H9 (cell line): ENCODE measurements at regions not wholly inside any gene's neighbourhood (a gene's known extent, or its start where the extent isn't known, plus 50 kb on each side); places are given as distances from the start of the nearest gene placed in this dataset.

ENCODE experiments used
- DNase-seq: peaks from one replicate; pipeline ENCODE4 v3.0.0-alpha.2; 2017
- H2AFZ ChIP-seq: one replicate; pipeline ENCODE4 v1.6.1; 2013; ENCODE audit warnings: mild to moderate bottlenecking, low read length, control low read depth, moderate library complexity
- H2AK5ac ChIP-seq: 2 replicates; pipeline ENCODE4 v1.6.1; 2013; ENCODE audit warnings: low read length, control low read depth, mixed read lengths; ENCODE audit not compliant: insufficient read length
- H2BK120ac ChIP-seq: one replicate; pipeline ENCODE4 v1.6.1; 2013; ENCODE audit warnings: low read depth, mild to moderate bottlenecking, low read length, control low read depth, inconsistent platforms; ENCODE audit not compliant: poor library complexity, severe bottlenecking
- H2BK12ac ChIP-seq: 2 replicates; pipeline ENCODE4 v1.6.1; 2013; ENCODE audit warnings: low read length, control low read depth, mixed read lengths, low read depth; ENCODE audit not compliant: insufficient read length
- H2BK15ac ChIP-seq: 2 replicates; pipeline ENCODE4 v1.6.1; 2013; ENCODE audit warnings: low read depth, low read length, control low read depth
- H2BK20ac ChIP-seq: one replicate; pipeline ENCODE4 v1.6.1; 2013; ENCODE audit warnings: low read depth, mild to moderate bottlenecking, low read length, control low read depth, inconsistent platforms; ENCODE audit not compliant: poor library complexity, severe bottlenecking
- H2BK5ac ChIP-seq: 2 replicates; pipeline ENCODE4 v1.6.1; 2013; ENCODE audit warnings: low read length, control low read depth, mixed read lengths; ENCODE audit not compliant: insufficient read length
- H3K14ac ChIP-seq: 2 replicates; pipeline ENCODE4 v1.6.1; 2013; ENCODE audit warnings: low read length, control low read depth; ENCODE audit not compliant: insufficient read depth
- H3K18ac ChIP-seq: 2 replicates; pipeline ENCODE4 v1.6.1; 2013; ENCODE audit warnings: low read depth, mild to moderate bottlenecking, mixed read lengths, low read length, control low read depth; ENCODE audit not compliant: insufficient read length
- H3K23ac ChIP-seq: 2 replicates; pipeline ENCODE4 v1.6.1; 2013; ENCODE audit warnings: low read length, control low read depth, mixed read lengths, low read depth; ENCODE audit not compliant: insufficient read length
- H3K23me2 ChIP-seq: 2 replicates; pipeline ENCODE4 v1.6.1; 2013; ENCODE audit warnings: low read depth, mild to moderate bottlenecking, mixed read lengths, low read length, control low read depth; ENCODE audit not compliant: insufficient read length, poor library complexity, severe bottlenecking
- H3K27ac ChIP-seq: 2 replicates; pipeline ENCODE4 v1.5.1; 2013; ENCODE audit warnings: low read length, control low read depth, mixed read lengths, low read depth; ENCODE audit not compliant: insufficient read length
- H3K27me3 ChIP-seq: 2 replicates; pipeline ENCODE4 v1.6.1; 2013; ENCODE audit warnings: low read length, control low read depth, inconsistent platforms; ENCODE audit not compliant: insufficient read depth
- H3K4ac ChIP-seq: 2 replicates; pipeline ENCODE4 v1.6.1; 2013; ENCODE audit warnings: low read depth, mild to moderate bottlenecking, control low read depth, inconsistent platforms, low read length, moderate library complexity
- H3K4me1 ChIP-seq: 2 replicates; pipeline ENCODE4 v1.6.1; 2013; ENCODE audit warnings: low read length, control low read depth, inconsistent platforms; ENCODE audit not compliant: insufficient read depth
- H3K4me2 ChIP-seq: 2 replicates; pipeline ENCODE4 v1.6.1; 2013; ENCODE audit warnings: low read length, control low read depth, mixed read lengths; ENCODE audit not compliant: insufficient read length, insufficient read depth
- H3K56ac ChIP-seq: 2 replicates; pipeline ENCODE4 v1.6.1; 2013; ENCODE audit warnings: low read depth, mild to moderate bottlenecking, mixed read lengths, low read length, control low read depth; ENCODE audit not compliant: insufficient read length
- H3K79me1 ChIP-seq: 2 replicates; pipeline ENCODE4 v1.6.1; 2013; ENCODE audit warnings: low read depth, mild to moderate bottlenecking, moderate library complexity, low read length, control low read depth, inconsistent platforms; ENCODE audit not compliant: insufficient read depth, poor library complexity, severe bottlenecking
- H3K79me2 ChIP-seq: 2 replicates; pipeline ENCODE4 v1.6.1; 2013; ENCODE audit warnings: low read length, control low read depth, inconsistent platforms; ENCODE audit not compliant: insufficient read depth
- H3K9ac ChIP-seq: 2 replicates; pipeline ENCODE4 v1.6.1; 2013; ENCODE audit warnings: low read length, control low read depth, mixed read lengths; ENCODE audit not compliant: insufficient read length; ENCODE audit errors: extremely low read depth
- H3K9me3 ChIP-seq: one replicate; pipeline ENCODE4 v1.6.1; 2013; ENCODE audit warnings: low read depth, low read length, inconsistent platforms; ENCODE audit not compliant: control insufficient read depth
- H3T11ph ChIP-seq: one replicate; pipeline ENCODE4 v1.6.1; 2013; ENCODE audit warnings: mild to moderate bottlenecking, low read length, control low read depth, inconsistent platforms
- H4K20me1 ChIP-seq: one replicate; pipeline ENCODE4 v1.6.1; 2013; ENCODE audit not compliant: control insufficient read depth, insufficient read length, insufficient read depth
- H4K5ac ChIP-seq: 2 replicates; pipeline ENCODE4 v1.6.1; 2013; ENCODE audit warnings: low read depth, mild to moderate bottlenecking, mixed read lengths, low read length, control low read depth; ENCODE audit not compliant: insufficient read length
- H4K8ac ChIP-seq: replicated peaks from 2 replicates; pipeline ENCODE4 v1.6.1; 2013; ENCODE audit warnings: low read length, control low read depth, mixed read lengths, low read depth; ENCODE audit not compliant: insufficient read length
- H4K91ac ChIP-seq: 2 replicates; pipeline ENCODE4 v1.6.1; 2013; ENCODE audit warnings: low read depth, mild to moderate bottlenecking, moderate library complexity, mixed read lengths, low read length, control low read depth; ENCODE audit not compliant: insufficient read length
- H3K27ac Mint-ChIP-seq, 3 experiments: 2 replicates in 2 of 3; 3 replicates in 1 of 3; pipeline ENCODE4 v1.8.0; 2020 to 2021; ENCODE audit warnings: mixed read lengths in 3 of 3, mild to moderate bottlenecking in 1 of 3, moderate library complexity in 1 of 3
- H3K27me3 Mint-ChIP-seq: 2 replicates; pipeline ENCODE4 v1.8.0; 2021; ENCODE audit warnings: low read depth, mild to moderate bottlenecking, moderate library complexity, mixed read lengths
- H3K36me3 Mint-ChIP-seq, 3 experiments: 2 replicates in 2 of 3; 3 replicates in 1 of 3; pipeline ENCODE4 v1.8.0; 2020 to 2021; ENCODE audit warnings: low read depth in 3 of 3, mixed read lengths in 3 of 3; ENCODE audit not compliant: insufficient read depth in 1 of 3
- H3K4me1 Mint-ChIP-seq, 2 experiments: 2 replicates each; pipeline ENCODE4 v1.8.0; 2020; ENCODE audit warnings: mixed read lengths in 2 of 2
- H3K4me3 Mint-ChIP-seq, 2 experiments: 2 replicates in 1 of 2; 3 replicates in 1 of 2; pipeline ENCODE4 v1.8.0; 2020 to 2021; ENCODE audit warnings: mild to moderate bottlenecking in 2 of 2, mixed read lengths in 2 of 2, moderate library complexity in 1 of 2
- H3K9me3 Mint-ChIP-seq, 2 experiments: 2 replicates in 1 of 2; 3 replicates in 1 of 2; pipeline ENCODE4 v1.8.0; 2020; ENCODE audit warnings: mild to moderate bottlenecking in 2 of 2, mixed read lengths in 2 of 2, moderate library complexity in 1 of 2
- CTCF ChIP-seq: fragments of 200-600 bp; sonication (generic); conservative IDR thresholded peaks from 3 replicates; pipeline ENCODE4 v1.8.0; 2021; ENCODE audit warnings: antibody characterized with exemption, mild to moderate bottlenecking
- WGBS: extraction: QIAGEN DNeasy Blood & Tissue Kit; methylation state at CpG from one replicate; pipeline ENCODE4 v1.1.7; 2013; ENCODE audit warnings: missing lambda C conversion rate, low lambda C conversion rate, mixed read lengths; ENCODE audit not compliant: insufficient read length; ENCODE audit errors: extremely low coverage; 5-methylcytosine and 5-hydroxymethylcytosine counted together

- no peaks in the 10 kb centered on the region for H4K20me1 ChIP-seq
- no peaks in the 10 kb centered on the region for H3K27me3 Mint-ChIP-seq
- WGBS, result no CpG with 5 or more reads among the region's 2 CpGs
These were observed 50.5 kb upstream of the PRDM1 start for GRCh38 chr6:106035655-106036054.

More at GRCh38 chr6:106035655-106036054, 50.5 kb upstream of the PRDM1 start:
- no peak overlapping the region for H3K18ac ChIP-seq
- H2BK12ac ChIP-seq, result no peak overlapping the region
- no peak overlapping the region for H4K8ac ChIP-seq
- no peak overlapping the region for H2BK120ac ChIP-seq
- no peak overlapping the region for H3K56ac ChIP-seq
- H3K79me2 ChIP-seq, result no peaks in the 10 kb centered on the region
- TF ChIP-seq CTCF, result no peak
- H3T11ph ChIP-seq, result no peak overlapping the region
- H3K14ac ChIP-seq, result no peak overlapping the region
- no peaks in the 10 kb centered on the region for H3K23me2 ChIP-seq
- peaks cover 6 to 27% (median 10%) of the 10 kb centered on the region in 3 experiments; a peak in 6 of 7 replicates for H3K36me3 Mint-ChIP-seq
- no peak overlapping the region for H3K27ac ChIP-seq
- H3K4me1 ChIP-seq, result no peaks in the 10 kb centered on the region
- no peak overlapping the region for H3K4me3 Mint-ChIP-seq
- no peak overlapping the region for H3K9ac ChIP-seq
- H3K23ac ChIP-seq, result no peak overlapping the region
- no peak overlapping the region for H2BK15ac ChIP-seq
- peaks cover 19 to 25% of the 10 kb centered on the region in 2 experiments for H3K9me3 Mint-ChIP-seq
- no peak overlapping the region for H2AK5ac ChIP-seq
- no peak overlapping the region for H4K5ac ChIP-seq
- H2BK5ac ChIP-seq, result no peak overlapping the region
- H3K9me3 ChIP-seq, result no peaks in the 10 kb centered on the region
- no peak overlapping the region for H3K4me2 ChIP-seq
- H2BK20ac ChIP-seq, result no peak overlapping the region
- no peak overlapping the region for H4K91ac ChIP-seq
- no peak for DNase-seq
- H3K27me3 ChIP-seq, result no peaks in the 10 kb centered on the region
- no peaks in the 10 kb centered on the region for H3K79me1 ChIP-seq
- H2AFZ ChIP-seq, result no peak overlapping the region
- no peak overlapping the region for H3K4ac ChIP-seq
- no peak overlapping the region for H3K27ac Mint-ChIP-seq
- no peaks in the 10 kb centered on the region for H3K4me1 Mint-ChIP-seq
